DMS53 treated with DMSO at 0.1 percent for 48 hours (cell line): ENCODE measurements at regions not wholly inside any gene's neighbourhood (a gene's known extent, or its start where the extent isn't known, plus 50 kb on each side); places are given as distances from the start of the nearest gene placed in this dataset.
"Not testable (repeated sequence)": the region's sequence is repeated elsewhere in the genome, so short reads cannot be mapped to it uniquely, and the experiment has no call there.

Experiments used
- DNase-seq: peaks from one replicate; lab custom pipeline; 2025; ENCODE audit not compliant: unreplicated experiment; lab: John Stamatoyannopoulos, UW

- DNase-seq = no peak
Observed at GRCh38 chr2:142509401-142509800, 368.1 kb upstream of the KYNU start.

GRCh38 chr2:142504754-142505153 lies 372.7 kb upstream of the KYNU start:
- DNase-seq = no peak

- DNase-seq = no peak
Observed at GRCh38 chr2:142502402-142502801, 371.6 kb upstream of the LRP1B start.

GRCh38 chr2:142495141-142495540 lies 364.3 kb upstream of the LRP1B start:
- DNase-seq = no peak

GRCh38 chr2:142489631-142490030 lies 358.8 kb upstream of the LRP1B start:
- not testable (repeated sequence) for DNase-seq

- no peak for DNase-seq
Observed at GRCh38 chr2:142484111-142484510, 353.3 kb upstream of the LRP1B start.

- no peak for DNase-seq
Observed at GRCh38 chr2:142483653-142484052, 352.8 kb upstream of the LRP1B start.

GRCh38 chr2:142478206-142478605 lies 347.4 kb upstream of the LRP1B start:
- DNase-seq = no peak

- no peak for DNase-seq
Observed at GRCh38 chr2:142472382-142472781, 341.6 kb upstream of the LRP1B start.

GRCh38 chr2:142467321-142467720 lies 336.5 kb upstream of the LRP1B start:
- no peak for DNase-seq

- DNase-seq = no peak
Observed at GRCh38 chr2:142463047-142463446, 332.2 kb upstream of the LRP1B start.

- DNase-seq = no peak
Observed at GRCh38 chr2:142462306-142462705, 331.5 kb upstream of the LRP1B start.

GRCh38 chr2:142445551-142446072 lies 314.8 kb upstream of the LRP1B start:
- DNase-seq = no peak

- no peak for DNase-seq
Observed at GRCh38 chr2:142445023-142445422, 314.2 kb upstream of the LRP1B start.

- no peak for DNase-seq
Observed at GRCh38 chr2:142435847-142436246, 305.0 kb upstream of the LRP1B start.

- DNase-seq = no peak
Observed at GRCh38 chr2:142426064-142426463, 295.2 kb upstream of the LRP1B start.

GRCh38 chr2:142425551-142425950 lies 294.7 kb upstream of the LRP1B start:
- DNase-seq = no peak

- no peak for DNase-seq
Observed at GRCh38 chr2:142423603-142424002, 292.8 kb upstream of the LRP1B start.

- no peak for DNase-seq
Observed at GRCh38 chr2:142422769-142423168, 292.0 kb upstream of the LRP1B start.

GRCh38 chr2:142422041-142422440 lies 291.2 kb upstream of the LRP1B start:
- no peak for DNase-seq

- DNase-seq = not testable (repeated sequence)
Observed at GRCh38 chr2:142418699-142419098, 287.9 kb upstream of the LRP1B start.

- DNase-seq = no peak
Observed at GRCh38 chr2:142416996-142417395, 286.2 kb upstream of the LRP1B start.

GRCh38 chr2:142415461-142415860 lies 284.6 kb upstream of the LRP1B start:
- DNase-seq = no peak

GRCh38 chr2:142398212-142398611 lies 267.4 kb upstream of the LRP1B start:
- no peak for DNase-seq
